ENCODE measurements at regions not wholly inside any gene's neighbourhood (a gene's known extent, or its start where the extent isn't known, plus 50 kb on each side); places are given as distances from the start of the nearest gene placed in this dataset.

GRCh38 chr14:85991156-85991555 lies 461.2 kb downstream of the FLRT2 start:
- peak; percentile 33 for DNase-seq (ENCODE audit: low read depth)

DNA sequence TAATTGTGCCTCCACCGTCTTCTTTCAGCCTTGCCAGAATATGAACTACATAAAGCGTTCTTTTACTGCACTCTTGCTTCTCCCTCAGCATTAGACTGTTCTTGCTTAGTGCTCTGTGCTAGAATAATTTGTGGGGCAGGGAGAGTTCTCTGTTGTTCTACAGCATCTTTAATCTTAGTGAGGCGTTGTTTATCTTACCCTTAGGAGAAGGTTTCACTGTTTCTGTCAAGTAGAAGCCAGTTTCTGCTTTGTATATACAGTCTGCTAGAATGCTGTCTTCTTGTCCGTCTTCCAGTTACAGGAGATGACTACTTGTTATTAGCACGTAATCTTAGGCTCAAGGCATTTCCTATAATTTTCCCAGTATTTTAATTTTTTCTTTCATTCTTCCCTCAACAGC lies 458.0 kb downstream of the FLRT2 start:
- DNase-seq (ENCODE audit: low read depth) = no peak

- DNase-seq (ENCODE audit: low read depth) = no peak
Observed at GRCh38 chr14:85987292-85987691, 457.3 kb downstream of the FLRT2 start.

DNA sequence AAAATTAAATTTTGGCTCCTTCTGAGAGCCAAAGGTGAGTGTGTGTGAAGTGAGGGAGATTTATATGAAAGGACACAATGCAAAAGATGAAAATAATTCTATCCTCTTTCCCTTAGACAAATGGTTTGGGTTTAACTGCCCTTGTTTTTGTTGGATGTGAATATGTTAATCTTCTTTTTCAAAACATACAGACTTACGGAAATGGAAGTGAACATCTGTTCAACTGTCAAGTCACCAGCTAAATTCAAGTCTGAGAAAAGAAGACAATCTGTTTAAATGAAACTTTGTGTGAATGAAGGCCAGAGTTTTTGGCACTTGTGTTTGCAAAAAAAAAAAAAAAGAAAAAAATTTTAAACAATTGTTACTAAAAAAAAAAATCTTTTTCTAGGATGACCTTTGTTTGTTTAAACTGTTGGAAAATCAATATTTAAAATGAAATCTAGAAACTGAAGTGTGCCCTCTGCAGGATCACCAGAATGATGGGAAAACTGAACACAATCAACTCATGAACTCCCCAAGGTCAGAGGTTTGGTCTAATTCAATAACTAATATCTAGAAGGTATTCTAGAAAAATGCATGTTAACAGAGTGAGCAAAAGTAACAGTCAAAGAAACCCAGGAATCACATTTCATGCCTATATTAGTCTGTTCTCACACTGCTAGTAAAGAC lies 448.8 kb downstream of the FLRT2 start:
- no peak for DNase-seq (ENCODE audit: low read depth)

DNA sequence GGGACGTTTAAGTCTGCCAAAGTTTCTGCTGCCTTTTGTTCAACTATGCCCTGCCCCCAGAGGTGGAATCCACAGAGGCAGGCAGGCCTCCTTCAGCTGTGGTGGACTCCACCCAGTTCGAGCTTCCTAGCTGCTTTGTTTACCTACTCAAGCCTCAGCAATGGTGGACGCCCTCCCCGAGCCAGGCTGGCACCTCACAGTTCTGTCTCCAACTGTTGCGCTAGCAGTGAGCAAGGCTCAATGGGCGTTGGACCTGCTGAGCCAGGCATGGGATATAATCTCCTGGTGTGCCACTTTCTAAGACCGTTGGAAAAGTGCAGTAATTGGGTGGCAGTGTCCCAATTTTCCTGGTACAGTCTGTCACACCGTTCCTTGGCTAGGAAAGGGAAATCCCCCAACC lies 444.7 kb downstream of the FLRT2 start:
- no peak for DNase-seq (ENCODE audit: low read depth)

DNA sequence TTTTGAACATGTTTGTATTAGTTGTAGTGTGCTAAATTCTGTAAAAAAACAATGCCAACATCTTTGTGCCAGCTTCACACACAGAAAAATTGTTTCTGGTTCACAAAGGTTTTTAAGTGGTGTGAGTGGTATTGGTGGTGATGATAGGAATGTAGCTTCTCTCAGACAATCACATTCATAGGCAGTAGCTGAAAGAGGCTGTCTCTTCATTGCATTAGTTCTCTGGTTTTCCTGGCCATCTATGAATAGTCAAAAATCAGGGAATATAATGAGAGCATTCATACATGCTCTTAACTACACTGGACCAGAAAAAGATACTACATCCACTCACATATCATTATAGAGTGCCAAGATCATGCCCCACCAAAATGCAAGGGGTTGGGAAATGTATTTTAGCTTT lies 433.5 kb downstream of the FLRT2 start:
- no peak for DNase-seq (ENCODE audit: low read depth)

GRCh38 chr14:85960756-85961155 lies 430.8 kb downstream of the FLRT2 start:
- DNase-seq (ENCODE audit: low read depth) = no peak

- DNase-seq (ENCODE audit: low read depth) = no peak
Observed at GRCh38 chr14:85959063-85959462, 429.1 kb downstream of the FLRT2 start.

- no peak for DNase-seq (ENCODE audit: low read depth)
Observed at GRCh38 chr14:85958069-85958468, 428.1 kb downstream of the FLRT2 start.

GRCh38 chr14:85953265-85953664 lies 423.3 kb downstream of the FLRT2 start:
- DNase-seq (ENCODE audit: low read depth) = no peak

GRCh38 chr14:85948153-85948552 lies 418.2 kb downstream of the FLRT2 start:
- no peak for DNase-seq (ENCODE audit: low read depth)

DNA sequence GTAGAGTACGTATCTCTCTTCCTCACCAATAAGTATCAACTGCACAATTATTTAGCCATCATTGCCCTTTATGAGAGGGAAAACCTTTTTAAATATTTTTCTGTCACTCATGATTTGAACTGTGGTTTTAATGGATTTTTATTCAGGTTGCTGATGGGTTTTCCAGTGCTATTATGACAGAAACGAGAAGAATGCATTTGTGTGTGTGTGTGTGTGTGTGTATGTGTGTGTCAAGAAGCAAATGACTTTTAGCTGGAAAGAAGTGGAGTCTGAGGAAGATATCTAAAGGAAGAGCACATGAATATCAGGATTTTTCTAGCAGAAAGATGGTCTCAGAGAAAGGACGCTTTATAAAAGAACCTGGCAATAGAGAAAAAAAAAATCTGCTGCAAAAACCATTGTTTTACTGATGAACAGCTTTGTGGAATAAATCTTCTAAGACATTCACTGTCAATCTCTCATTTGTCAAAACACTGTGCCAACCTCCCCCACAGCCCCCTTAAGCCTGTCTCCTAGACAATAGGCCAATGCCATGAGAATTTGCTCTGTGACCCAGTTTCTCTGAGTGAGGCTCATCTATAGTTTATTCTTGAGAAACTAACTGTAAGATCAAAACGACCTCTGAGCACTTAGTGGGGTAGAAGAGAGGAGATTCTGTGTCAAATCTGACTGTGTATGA lies 417.7 kb downstream of the FLRT2 start:
- no peak for DNase-seq (ENCODE audit: low read depth)

DNA sequence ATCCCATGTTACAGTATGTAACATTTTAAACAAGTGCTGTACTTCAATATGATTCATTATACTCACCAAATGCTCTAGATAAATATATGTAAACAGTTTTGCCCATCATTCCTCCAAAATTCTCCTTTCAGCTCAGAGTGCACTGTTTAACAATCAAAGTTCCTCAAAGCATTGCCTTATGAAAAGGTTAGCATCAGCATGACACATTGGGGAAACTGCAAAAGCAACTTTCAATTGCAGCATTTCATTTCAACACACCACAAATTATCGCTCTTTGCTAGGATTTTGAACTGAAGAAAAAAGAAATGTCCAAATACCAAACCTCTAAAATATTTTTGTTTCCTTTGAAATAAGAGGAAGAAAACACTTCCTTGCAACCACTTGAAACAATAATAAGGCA lies 413.2 kb downstream of the FLRT2 start:
- no peak for DNase-seq (ENCODE audit: low read depth)

GRCh38 chr14:85934886-85935254 lies 404.9 kb downstream of the FLRT2 start:
- DNase-seq (ENCODE audit: low read depth) = no peak

GRCh38 chr14:85934123-85934885 lies 404.4 kb downstream of the FLRT2 start:
- DNase-seq (ENCODE audit: low read depth) = no peak

- DNase-seq (ENCODE audit: low read depth) = no peak
Observed at GRCh38 chr14:85921241-85921640, 391.3 kb downstream of the FLRT2 start.

- DNase-seq (ENCODE audit: low read depth) = no peak
Observed at GRCh38 chr14:85917716-85918115, 387.8 kb downstream of the FLRT2 start.

DNA sequence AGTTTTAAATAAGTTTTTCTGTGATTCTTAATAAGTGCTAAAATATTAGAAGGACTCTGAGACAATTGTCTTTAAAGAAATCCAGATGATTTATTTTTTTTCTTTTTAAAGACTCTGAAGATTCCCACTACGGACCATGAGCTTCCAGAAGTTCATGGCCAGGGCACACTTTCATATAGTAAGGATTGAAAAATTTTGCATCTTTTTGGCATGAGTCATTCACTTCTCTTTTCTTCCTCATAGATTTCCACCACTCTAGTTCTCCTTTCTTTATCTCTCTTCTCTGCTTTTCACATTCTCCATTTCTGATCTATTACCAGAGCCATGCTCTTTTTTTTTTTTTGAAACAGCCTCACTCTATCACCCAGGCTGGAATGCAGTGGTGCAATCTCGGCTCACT lies 385.8 kb downstream of the FLRT2 start:
- DNase-seq (ENCODE audit: low read depth) = peak; percentile 25

- no peak for DNase-seq (ENCODE audit: low read depth)
Observed at GRCh38 chr14:85912141-85912540, 382.2 kb downstream of the FLRT2 start.

DNA sequence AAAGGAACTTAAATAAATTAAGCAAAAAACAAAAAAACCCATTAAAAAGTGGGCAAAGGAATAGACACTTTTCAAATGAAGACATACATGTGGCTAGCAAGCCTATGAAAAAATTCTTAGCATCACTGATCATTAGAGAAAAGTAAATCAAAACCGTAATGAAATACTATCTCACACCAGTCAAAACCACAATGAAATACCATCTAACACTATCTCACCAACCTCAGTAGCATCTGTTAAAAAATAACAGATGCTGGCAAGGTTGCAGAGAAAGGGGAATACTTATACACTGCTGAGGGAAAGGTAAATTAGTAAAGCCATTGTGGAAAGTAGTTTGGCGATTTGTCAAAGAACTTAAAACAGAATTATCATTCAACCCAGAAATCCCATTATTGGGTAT lies 381.1 kb downstream of the FLRT2 start:
- no peak for DNase-seq (ENCODE audit: low read depth)

DNA sequence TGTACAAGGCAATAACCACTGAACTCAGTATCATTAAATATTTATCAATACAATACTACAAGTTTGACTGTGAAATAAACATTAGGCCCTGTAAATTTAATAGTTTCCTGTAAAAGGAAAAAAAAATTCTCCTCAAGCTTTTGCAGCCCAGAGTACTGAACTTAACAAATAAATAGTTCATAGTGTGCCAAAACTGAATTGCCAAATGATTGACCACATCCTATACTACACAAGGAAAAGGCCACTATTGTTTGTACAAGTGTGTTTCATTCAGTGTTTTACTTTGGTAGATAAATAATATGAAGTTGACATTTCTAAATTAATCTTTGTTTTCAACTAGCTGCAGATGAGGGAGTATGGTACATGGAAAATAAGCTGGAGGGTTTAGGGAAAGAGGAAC lies 379.6 kb downstream of the FLRT2 start:
- no peak for DNase-seq (ENCODE audit: low read depth)

GRCh38 chr14:85907536-85907935 lies 377.6 kb downstream of the FLRT2 start:
- DNase-seq (ENCODE audit: low read depth) = no peak

DNA sequence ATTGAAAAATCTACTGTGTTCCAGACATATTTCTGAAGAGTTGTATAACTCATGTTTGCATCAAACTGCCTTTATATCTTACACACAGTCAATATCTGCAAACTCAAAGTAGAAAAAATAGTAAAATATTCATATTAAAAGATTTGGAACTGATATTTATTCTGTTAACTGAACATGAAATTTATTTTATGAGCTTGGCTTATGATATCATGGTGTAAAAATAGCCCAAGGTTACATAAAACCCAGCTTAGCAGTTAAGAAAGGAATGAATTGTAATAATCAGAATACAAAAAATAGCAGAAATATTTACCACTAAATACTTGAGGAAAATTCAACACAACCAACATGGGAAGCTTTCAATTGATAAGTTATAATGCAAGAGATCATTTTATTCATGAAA lies 367.9 kb downstream of the FLRT2 start:
- no peak for DNase-seq (ENCODE audit: low read depth)

Measured in iris pigment epithelial cell (primary cell).